Keratinocyte (primary cell): ENCODE measurements at regions not wholly inside any gene's neighbourhood (a gene's known extent, or its start where the extent isn't known, plus 50 kb on each side); places are given as distances from the start of the nearest gene placed in this dataset.

Experiments used
- DNase-seq: peaks from one replicate; pipeline ENCODE4 v3.0.0-alpha.2; 2011; ENCODE audit warnings: low read depth, missing footprints, low spot score
- FAIRE-seq: peaks from 2 replicates; lab custom pipeline; 2011; peaks lifted over from hg19 to GRCh38; lab: Jason Lieb, UNC
- H2AFZ ChIP-seq: 2 replicates; pipeline ENCODE4 v1.6.0; 2012; ENCODE audit warnings: low read length, control low read depth, inconsistent platforms; ENCODE audit not compliant: control insufficient read depth
- H3K27ac ChIP-seq: 2 replicates; pipeline ENCODE4 v1.5.1; 2011; ENCODE audit warnings: low read length; ENCODE audit not compliant: control insufficient read depth, insufficient read depth
- H3K27me3 ChIP-seq: 3 replicates; pipeline ENCODE4 v1.6.0; 2011; ENCODE audit warnings: low read length; ENCODE audit not compliant: control insufficient read depth, insufficient read depth; ENCODE audit errors: extremely low read depth
- H3K36me3 ChIP-seq, 2 experiments: 2 replicates in 1 of 2; 3 replicates in 1 of 2; pipeline ENCODE4 v1.5.1; 2011; ENCODE audit warnings: low read length in 2 of 2, mild to moderate bottlenecking in 1 of 2; ENCODE audit not compliant: control insufficient read depth in 2 of 2, insufficient read depth in 2 of 2; ENCODE audit errors: extremely low read depth in 1 of 2
- H3K4me1 ChIP-seq: 3 replicates; pipeline ENCODE4 v1.5.1; 2011; ENCODE audit warnings: low read length; ENCODE audit not compliant: control insufficient read depth, insufficient read depth; ENCODE audit errors: extremely low read depth
- H3K4me2 ChIP-seq: 3 replicates; pipeline ENCODE4 v1.6.0; 2011; ENCODE audit warnings: low read depth, low read length; ENCODE audit not compliant: control insufficient read depth, insufficient read depth; ENCODE audit errors: extremely low read depth
- H3K4me3 ChIP-seq, 3 experiments: fragments of 200-600 bp in 1 of 3; sonication (generic) in 1 of 3; 2 replicates in 2 of 3; 3 replicates in 1 of 3; pipeline ENCODE4 v1.5.1; 2011 to 2016; ENCODE audit warnings: low read length in 3 of 3, mild to moderate bottlenecking in 3 of 3, control low read depth in 2 of 3, inconsistent platforms in 1 of 3, low read depth in 1 of 3, mixed read lengths in 1 of 3, mixed run types in 1 of 3, moderate library complexity in 1 of 3; ENCODE audit not compliant: control insufficient read depth in 2 of 3, insufficient read depth in 2 of 3; ENCODE audit errors: extremely low read depth in 1 of 3
- H3K79me2 ChIP-seq: 2 replicates; pipeline ENCODE4 v1.6.0; 2012; ENCODE audit warnings: low read length; ENCODE audit not compliant: control insufficient read depth, insufficient read depth
- H3K9ac ChIP-seq: 3 replicates; pipeline ENCODE4 v1.6.0; 2011; ENCODE audit warnings: low read length; ENCODE audit not compliant: control insufficient read depth, insufficient read depth; ENCODE audit errors: extremely low read depth
- H3K9me1 ChIP-seq: 3 replicates; pipeline ENCODE4 v1.6.0; 2011; ENCODE audit warnings: low read length; ENCODE audit not compliant: control insufficient read depth, insufficient read depth; ENCODE audit errors: extremely low read depth
- H3K9me3 ChIP-seq: 2 replicates; pipeline ENCODE4 v1.5.1; 2012; ENCODE audit warnings: low read depth, low read length; ENCODE audit not compliant: control insufficient read depth
- H4K20me1 ChIP-seq: 3 replicates; pipeline ENCODE4 v1.6.0; 2011; ENCODE audit warnings: low read length; ENCODE audit not compliant: control insufficient read depth, insufficient read depth; ENCODE audit errors: extremely low read depth
- CTCF ChIP-seq, 3 experiments: IDR thresholded peaks in 1 of 3; conservative IDR thresholded peaks in 1 of 3; optimal IDR thresholded peaks in 1 of 3; 2 replicates in 2 of 3; 3 replicates in 1 of 3; pipeline versions ENCODE3 to v1.5.1; 2011; ENCODE audit warnings: low read length in 3 of 3, mild to moderate bottlenecking in 3 of 3, moderate library complexity in 2 of 3, control low read depth in 1 of 3, inconsistent platforms in 1 of 3; ENCODE audit not compliant: insufficient read depth in 2 of 3; ENCODE audit errors: extremely low read depth in 1 of 3
- EZH2 ChIP-seq: IDR thresholded peaks from one replicate; pipeline ENCODE4 v1.6.1; 2012; ENCODE audit warnings: inconsistent platforms, mild to moderate bottlenecking, low read length, moderate library complexity
- dilution Hi-C: fragments of 300-500 bp; cut with MboI; formaldehyde crosslinking; loops from one replicate; pipeline ENCODE4 v1.7.0; 2020; ENCODE audit warnings: low sequenced_read_pairs; ENCODE audit not compliant: extremely low pct_ligation_motif_present

GRCh38 chr17:72474719-72475477 lies 354.1 kb downstream of the SOX9 start:
- Histone ChIP-seq H3K9me1 (peaks cover 3% of the 10 kb centered on the region), H2AFZ (no peak overlapping the region), H3K4me1 (peaks cover 22% of the 10 kb centered on the region), H3K36me3 (peaks cover 5% of the 10 kb centered on the region in 2 experiments), H3K9ac (no peak overlapping the region), H4K20me1 (peaks cover 28% of the 10 kb centered on the region), H3K4me3 (no peak overlapping the region), H3K9me3 (no peaks in the 10 kb centered on the region), H3K79me2 (peaks cover 92% of the 10 kb centered on the region), H3K27me3 (no peaks in the 10 kb centered on the region), H3K27ac (no peak overlapping the region), H3K4me2 (no peak overlapping the region)
- dilution Hi-C loops = no loop called here
- DNase-seq = no peak
- no peak for FAIRE-seq
- no peak for TF ChIP-seq EZH2
- TF ChIP-seq CTCF (optimal IDR thresholded peaks at IDR 0.05 in 1 of 3, IDR thresholded peaks at IDR 0.05 in 1 of 3, conservative IDR thresholded peaks at IDR 0.05 in 1 of 3; ENCODE audit: extremely low read depth in 1 of 3, insufficient read depth in 2 of 3, low read length in 3 of 3) = no peak

GRCh38 chr17:72476134-72476533 lies 355.3 kb downstream of the SOX9 start:
- Histone ChIP-seq H3K79me2 (peaks cover 92% of the 10 kb centered on the region), H2AFZ (no peak overlapping the region), H3K4me2 (no peak overlapping the region), H4K20me1 (peaks cover 22% of the 10 kb centered on the region), H3K36me3 (peaks cover 0 to 5% of the 10 kb centered on the region in 2 experiments), H3K27me3 (no peaks in the 10 kb centered on the region), H3K9ac (no peak overlapping the region), H3K27ac (no peak overlapping the region), H3K9me3 (no peaks in the 10 kb centered on the region), H3K9me1 (peaks cover 3% of the 10 kb centered on the region), H3K4me1 (peaks cover 10% of the 10 kb centered on the region), H3K4me3 (no peak overlapping the region)
- no peak for DNase-seq
- TF ChIP-seq EZH2 (no peak), CTCF (optimal IDR thresholded peaks at IDR 0.05 in 1 of 3, IDR thresholded peaks at IDR 0.05 in 1 of 3, conservative IDR thresholded peaks at IDR 0.05 in 1 of 3; ENCODE audit: extremely low read depth in 1 of 3, insufficient read depth in 2 of 3, low read length in 3 of 3) (no peak)
- FAIRE-seq = no peak
- dilution Hi-C loops = no loop called here
